Ascending aorta (tissue), 2 donors: ENCODE measurements at regions not wholly inside any gene's neighbourhood (a gene's known extent, or its start where the extent isn't known, plus 50 kb on each side); places are given as distances from the start of the nearest gene placed in this dataset.

Experiments
- DNase-seq, 2 donors: peaks; one replicate each; pipeline ENCODE4 v3.0.0-alpha.2; 2019; ENCODE audit warnings: low spot score in 2 of 2
- H3K27ac ChIP-seq, 2 donors: fragments of 200-600 bp; sonication (generic); one replicate each; pipeline ENCODE4 v1.5.1; 2016 to 2017; ENCODE audit warnings: mild to moderate bottlenecking in 1 of 2
- H3K27me3 ChIP-seq: fragments of 200-600 bp; sonication (generic); one replicate; pipeline ENCODE4 v1.5.1; 2017
- H3K36me3 ChIP-seq, 2 donors: fragments of 200-600 bp; sonication (generic); one replicate each; pipeline ENCODE4 v1.5.1; 2016
- H3K4me1 ChIP-seq, 2 donors: fragments of 200-600 bp; sonication (generic); one replicate each; pipeline ENCODE4 v1.5.1; 2016 to 2017; ENCODE audit warnings: mild to moderate bottlenecking in 1 of 2
- H3K4me3 ChIP-seq, 2 donors: fragments of 200-600 bp; sonication (generic); one replicate each; pipeline ENCODE4 v1.5.1; 2016 to 2017; ENCODE audit warnings: mild to moderate bottlenecking in 1 of 2
- H3K9me3 ChIP-seq, 2 donors: fragments of 200-600 bp; sonication (generic); one replicate each; pipeline ENCODE4 v1.5.1; 2016
- intact Hi-C: fragments of 100-400 bp; cut with DNase I; formaldehyde crosslinking; loops from one replicate; pipeline ENCODE4 v1.15.1; 2023
- TF ChIP-seq, protein P1 (sequence below), 3 experiments: fragments of 200-600 bp in 2 of 3; fragments of 450-650 bp in 1 of 3; sonication (generic) in 2 of 3; IDR thresholded peaks; one replicate each; pipeline ENCODE4 v1.5.1; 2016 to 2019; ENCODE audit warnings: antibody characterized with exemption in 3 of 3, mild to moderate bottlenecking in 1 of 3, moderate library complexity in 1 of 3

DNA sequence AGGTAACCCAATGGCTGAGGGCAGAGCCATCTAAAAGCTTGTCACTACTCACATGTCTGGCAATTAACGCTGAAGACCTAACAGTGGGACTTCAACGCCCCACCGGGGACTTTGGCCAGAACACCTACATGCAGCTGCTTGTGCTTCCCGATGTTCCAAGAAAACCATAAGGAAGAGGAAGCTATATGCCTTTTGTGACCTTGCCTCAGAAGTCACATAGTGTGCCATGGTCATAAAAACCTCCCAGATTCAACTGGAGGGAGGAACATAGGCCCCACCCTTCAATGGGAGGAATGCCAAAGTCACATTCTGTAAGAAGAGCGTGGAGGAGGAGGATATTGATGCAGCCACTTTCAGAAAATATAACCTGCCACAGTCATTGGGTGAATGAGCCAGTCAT, 147.8 kb upstream of the MAGI3 start:
- Histone ChIP-seq H3K4me1 (no peaks in the 10 kb centered on the region), H3K36me3 (no peaks in the 10 kb centered on the region), H3K9me3 (no peaks in the 10 kb centered on the region), H3K4me3 (no peak overlapping the region), H3K27me3 (no peaks in the 10 kb centered on the region), H3K27ac (no peak overlapping the region)
- no peak for DNase-seq
- intact Hi-C loops, result no loop called here
- TF ChIP-seq, protein P1, sequence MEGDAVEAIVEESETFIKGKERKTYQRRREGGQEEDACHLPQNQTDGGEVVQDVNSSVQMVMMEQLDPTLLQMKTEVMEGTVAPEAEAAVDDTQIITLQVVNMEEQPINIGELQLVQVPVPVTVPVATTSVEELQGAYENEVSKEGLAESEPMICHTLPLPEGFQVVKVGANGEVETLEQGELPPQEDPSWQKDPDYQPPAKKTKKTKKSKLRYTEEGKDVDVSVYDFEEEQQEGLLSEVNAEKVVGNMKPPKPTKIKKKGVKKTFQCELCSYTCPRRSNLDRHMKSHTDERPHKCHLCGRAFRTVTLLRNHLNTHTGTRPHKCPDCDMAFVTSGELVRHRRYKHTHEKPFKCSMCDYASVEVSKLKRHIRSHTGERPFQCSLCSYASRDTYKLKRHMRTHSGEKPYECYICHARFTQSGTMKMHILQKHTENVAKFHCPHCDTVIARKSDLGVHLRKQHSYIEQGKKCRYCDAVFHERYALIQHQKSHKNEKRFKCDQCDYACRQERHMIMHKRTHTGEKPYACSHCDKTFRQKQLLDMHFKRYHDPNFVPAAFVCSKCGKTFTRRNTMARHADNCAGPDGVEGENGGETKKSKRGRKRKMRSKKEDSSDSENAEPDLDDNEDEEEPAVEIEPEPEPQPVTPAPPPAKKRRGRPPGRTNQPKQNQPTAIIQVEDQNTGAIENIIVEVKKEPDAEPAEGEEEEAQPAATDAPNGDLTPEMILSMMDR (IDR thresholded peaks at IDR 0.05), result no peak

DNA sequence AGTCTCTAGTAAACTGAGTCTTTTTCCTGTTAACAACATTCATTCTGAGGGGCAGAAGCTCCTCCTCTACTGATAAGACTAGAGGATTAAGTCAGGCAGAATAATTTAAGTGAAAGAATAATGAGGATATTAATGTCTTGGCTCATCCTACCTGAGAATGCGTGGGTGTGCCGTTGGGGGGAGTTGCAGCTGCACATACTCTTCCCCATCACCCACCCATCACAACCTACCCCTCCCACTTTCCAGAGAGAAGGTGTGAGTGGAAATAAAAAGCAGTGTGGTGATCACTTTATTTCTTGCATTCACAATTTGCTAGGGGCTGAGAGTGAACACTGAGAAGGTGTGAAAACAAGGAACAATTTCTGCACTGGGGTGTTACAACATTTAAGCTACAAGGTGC, 146.8 kb upstream of the MAGI3 start:
- intact Hi-C loops, result no loop called here
- Histone ChIP-seq H3K9me3 (no peaks in the 10 kb centered on the region), H3K36me3 (no peaks in the 10 kb centered on the region), H3K4me1 (no peaks in the 10 kb centered on the region), H3K27ac (no peak overlapping the region), H3K4me3 (no peak overlapping the region), H3K27me3 (no peaks in the 10 kb centered on the region)
- no peak for DNase-seq
- TF ChIP-seq, protein P1 (IDR thresholded peaks at IDR 0.05), result no peak

DNA sequence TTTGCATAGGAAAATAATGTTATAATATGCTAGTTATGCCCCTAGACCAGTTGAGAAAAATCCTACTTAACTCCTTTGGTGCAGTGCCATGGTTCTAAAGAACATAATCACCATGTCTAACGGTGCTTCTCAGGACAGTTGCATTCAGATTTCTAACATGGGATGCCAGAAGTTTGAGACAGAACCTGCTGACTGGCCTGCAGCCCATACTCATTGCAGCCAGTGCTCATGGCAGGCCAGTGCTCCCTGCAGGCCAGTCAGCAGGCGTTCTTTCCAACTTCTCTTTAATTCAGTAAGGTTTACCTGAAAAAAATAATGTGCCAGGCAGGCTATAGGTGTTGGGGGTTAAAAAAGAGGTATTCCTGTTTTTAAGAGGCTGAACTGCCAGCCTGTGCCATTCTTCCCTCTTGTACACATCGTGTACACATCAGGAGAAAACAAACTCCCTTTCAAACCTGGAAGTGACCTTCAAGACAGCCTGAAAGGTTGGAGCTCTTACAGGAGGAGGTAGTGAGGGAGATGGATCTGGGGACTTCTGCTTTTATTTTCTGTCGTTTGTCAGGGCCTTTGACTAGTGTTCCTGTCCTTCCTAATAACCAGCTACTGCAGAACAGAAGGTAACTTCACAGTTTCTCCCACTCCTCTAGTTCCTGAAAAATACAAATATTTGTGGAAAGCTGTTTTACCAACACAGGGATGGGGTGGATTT, 146.0 kb upstream of the MAGI3 start:
- DNase-seq, result no peak
- H3K36me3 ChIP-seq, result no peaks in the 10 kb centered on the region
- no peak overlapping the region for H3K4me3 ChIP-seq
- TF ChIP-seq, protein P1 (IDR thresholded peaks at IDR 0.05), result no peak
- no peaks in the 10 kb centered on the region for H3K4me1 ChIP-seq
- no peaks in the 10 kb centered on the region for H3K9me3 ChIP-seq
- no peaks in the 10 kb centered on the region for H3K27me3 ChIP-seq
- H3K27ac ChIP-seq, result no peak overlapping the region
- intact Hi-C loops, result no loop called here

DNA sequence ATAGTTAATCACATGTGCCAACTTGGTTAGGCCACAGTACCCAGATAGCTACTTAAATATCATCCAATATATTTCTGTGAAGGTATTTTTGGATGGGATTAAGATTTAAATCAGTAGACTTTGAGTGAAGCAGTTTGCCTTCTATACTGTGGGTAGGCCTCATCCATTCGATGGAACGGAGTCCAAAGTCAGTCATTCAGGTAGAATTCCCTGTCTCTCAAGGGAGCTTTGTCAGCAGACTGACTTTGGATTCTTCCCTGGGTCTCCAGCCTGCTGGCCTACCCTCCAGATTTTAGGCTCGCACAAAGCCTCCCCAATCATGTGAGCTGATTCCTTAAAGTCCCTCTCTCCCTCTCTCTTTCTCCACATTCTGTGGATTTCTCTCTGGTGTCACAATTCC, 145.1 kb upstream of the MAGI3 start:
- DNase-seq, result no peak
- TF ChIP-seq, protein P1 (IDR thresholded peaks at IDR 0.05), result no peak
- H3K9me3 ChIP-seq, result no peaks in the 10 kb centered on the region
- no peak overlapping the region for H3K27ac ChIP-seq
- intact Hi-C loops, result no loop called here
- H3K4me3 ChIP-seq, result no peak overlapping the region
- H3K36me3 ChIP-seq, result no peaks in the 10 kb centered on the region
- H3K4me1 ChIP-seq, result no peaks in the 10 kb centered on the region
- no peaks in the 10 kb centered on the region for H3K27me3 ChIP-seq

DNA sequence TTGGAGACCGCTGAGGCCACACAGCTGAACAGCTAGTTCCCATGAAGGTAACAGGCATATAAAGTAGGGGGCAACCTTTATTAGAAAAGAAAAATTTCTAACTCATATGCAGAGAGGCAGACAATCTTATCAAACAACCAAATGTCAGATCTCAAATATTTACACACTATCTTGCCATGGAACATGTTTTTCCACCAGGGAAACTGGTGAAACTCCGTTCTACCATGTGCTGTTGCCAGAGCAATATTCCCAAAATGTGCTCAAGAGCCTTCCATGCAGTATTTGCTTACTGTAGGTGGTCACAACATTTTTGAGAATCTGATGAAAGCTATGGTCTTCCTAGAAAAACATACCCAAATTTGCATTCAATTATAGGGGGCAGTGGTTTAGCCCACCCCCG, 143.4 kb upstream of the MAGI3 start:
- no peaks in the 10 kb centered on the region for H3K9me3 ChIP-seq
- H3K4me1 ChIP-seq, result no peaks in the 10 kb centered on the region
- no peak overlapping the region for H3K27ac ChIP-seq
- DNase-seq, result no peak
- intact Hi-C loops, result no loop called here
- TF ChIP-seq, protein P1 (IDR thresholded peaks at IDR 0.05), result no peak
- H3K27me3 ChIP-seq, result no peaks in the 10 kb centered on the region
- H3K4me3 ChIP-seq, result no peak overlapping the region
- no peaks in the 10 kb centered on the region for H3K36me3 ChIP-seq

DNA sequence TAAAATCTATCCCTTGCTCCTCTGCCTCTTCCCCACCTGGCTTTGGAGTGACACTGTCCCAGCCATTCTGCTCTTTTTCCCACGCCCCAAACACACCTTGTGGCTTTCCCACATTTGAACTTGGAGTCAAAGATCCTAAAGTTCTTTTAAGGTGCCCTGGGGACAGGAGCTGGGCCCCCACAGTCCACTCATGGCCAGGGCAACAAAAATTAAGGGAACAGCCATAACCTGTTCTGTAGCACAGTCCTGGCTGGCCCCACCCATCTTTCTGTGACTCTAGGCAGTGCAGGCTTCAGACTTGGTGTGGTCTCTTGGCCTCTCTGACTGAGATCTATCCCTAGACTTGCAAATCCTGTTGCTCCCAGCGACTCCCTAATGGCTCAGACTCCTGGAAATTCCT, 143.0 kb upstream of the MAGI3 start:
- Histone ChIP-seq H3K4me1 (no peaks in the 10 kb centered on the region), H3K36me3 (no peaks in the 10 kb centered on the region), H3K27me3 (no peaks in the 10 kb centered on the region), H3K4me3 (no peak overlapping the region), H3K9me3 (no peaks in the 10 kb centered on the region), H3K27ac (no peak overlapping the region)
- TF ChIP-seq, protein P1 (IDR thresholded peaks at IDR 0.05), result no peak
- no peak for DNase-seq
- intact Hi-C loops, result no loop called here
